ENCODE measurements at regions not wholly inside any gene's neighbourhood (a gene's known extent, or its start where the extent isn't known, plus 50 kb on each side); places are given as distances from the start of the nearest gene placed in this dataset.

GRCh38 chr4:117814277-117815246 is 219.7 kb upstream of the NDST3 start:
- TF ChIP-seq POLR2A (IDR thresholded peaks at IDR 0.05; ENCODE audit: low read length) (no peak), CTCF (IDR thresholded peaks at IDR 0.05) (no peak), CEBPB (IDR thresholded peaks at IDR 0.05) (no peak), PBX3 (IDR thresholded peaks at IDR 0.05) (no peak), RNF2 (IDR thresholded peaks at IDR 0.05; ENCODE audit: borderline replicate concordance, low read depth) (no peak), USF2 (IDR thresholded peaks at IDR 0.05) (no peak), JUN (IDR thresholded peaks at IDR 0.05) (no peak), MAX (IDR thresholded peaks at IDR 0.05) (no peak), SREBF2 (IDR thresholded peaks at IDR 0.05) (no peak), HMGXB4 (CRISPR knock-in tag; IDR thresholded peaks at IDR 0.05; ENCODE audit: borderline replicate concordance) (no peak), EP300 (IDR thresholded peaks at IDR 0.05) (no peak), ZFP36 (IDR thresholded peaks at IDR 0.05; ENCODE audit: borderline replicate concordance, partially characterized antibody) (no peak)

Data from A549 (cell line).